ENCODE measurements at regions not wholly inside any gene's neighbourhood (a gene's known extent, or its start where the extent isn't known, plus 50 kb on each side); places are given as distances from the start of the nearest gene placed in this dataset.

GRCh38 chr6:14271789-14272736 lies 154.5 kb downstream of the CD83 start:
- TF ChIP-seq, protein P1, sequence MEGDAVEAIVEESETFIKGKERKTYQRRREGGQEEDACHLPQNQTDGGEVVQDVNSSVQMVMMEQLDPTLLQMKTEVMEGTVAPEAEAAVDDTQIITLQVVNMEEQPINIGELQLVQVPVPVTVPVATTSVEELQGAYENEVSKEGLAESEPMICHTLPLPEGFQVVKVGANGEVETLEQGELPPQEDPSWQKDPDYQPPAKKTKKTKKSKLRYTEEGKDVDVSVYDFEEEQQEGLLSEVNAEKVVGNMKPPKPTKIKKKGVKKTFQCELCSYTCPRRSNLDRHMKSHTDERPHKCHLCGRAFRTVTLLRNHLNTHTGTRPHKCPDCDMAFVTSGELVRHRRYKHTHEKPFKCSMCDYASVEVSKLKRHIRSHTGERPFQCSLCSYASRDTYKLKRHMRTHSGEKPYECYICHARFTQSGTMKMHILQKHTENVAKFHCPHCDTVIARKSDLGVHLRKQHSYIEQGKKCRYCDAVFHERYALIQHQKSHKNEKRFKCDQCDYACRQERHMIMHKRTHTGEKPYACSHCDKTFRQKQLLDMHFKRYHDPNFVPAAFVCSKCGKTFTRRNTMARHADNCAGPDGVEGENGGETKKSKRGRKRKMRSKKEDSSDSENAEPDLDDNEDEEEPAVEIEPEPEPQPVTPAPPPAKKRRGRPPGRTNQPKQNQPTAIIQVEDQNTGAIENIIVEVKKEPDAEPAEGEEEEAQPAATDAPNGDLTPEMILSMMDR (IDR thresholded peaks at IDR 0.05 in 4 of 5, conservative IDR thresholded peaks at IDR 0.05 in 1 of 5) = no peak
- no peak for TF ChIP-seq POLR2A (IDR thresholded peaks at IDR 0.05)
